ENCODE measurements at regions not wholly inside any gene's neighbourhood (a gene's known extent, or its start where the extent isn't known, plus 50 kb on each side); places are given as distances from the start of the nearest gene placed in this dataset.
A peak's percentile ranks its signal among the peaks of the same experiment; 100 is the strongest.

- Histone ChIP-seq H3K4me3 (ENCODE audit: low read depth, low read length) (no peak overlapping the region), H3K36me3 (ENCODE audit: control insufficient read depth, insufficient read depth, low read length) (no peaks in the 10 kb centered on the region), H3K4me1 (ENCODE audit: control insufficient read depth, insufficient read depth, low read length) (no peaks in the 10 kb centered on the region), H3K9ac (ENCODE audit: low read depth, low read length) (no peak overlapping the region), H3K9me3 (ENCODE audit: control insufficient read depth, insufficient read depth, low read length) (no peaks in the 10 kb centered on the region), H3K27me3 (ENCODE audit: control insufficient read depth, insufficient read depth, low read length) (no peaks in the 10 kb centered on the region)
Measured at GRCh38 chr11:11709447-11710239, 87.8 kb upstream of the GALNT18 start.

- H3K36me3 ChIP-seq (ENCODE audit: control insufficient read depth, insufficient read depth, low read length) = no peaks in the 10 kb centered on the region
- no peak overlapping the region for H3K4me3 ChIP-seq (ENCODE audit: low read depth, low read length)
- no peaks in the 10 kb centered on the region for H3K27me3 ChIP-seq (ENCODE audit: control insufficient read depth, insufficient read depth, low read length)
- no peaks in the 10 kb centered on the region for H3K4me1 ChIP-seq (ENCODE audit: control insufficient read depth, insufficient read depth, low read length)
- no peak overlapping the region for H3K9ac ChIP-seq (ENCODE audit: low read depth, low read length)
- no peaks in the 10 kb centered on the region for H3K9me3 ChIP-seq (ENCODE audit: control insufficient read depth, insufficient read depth, low read length)
Measured at GRCh38 chr11:11708256-11708655, 86.5 kb upstream of the GALNT18 start.

- no peaks in the 10 kb centered on the region for H3K27me3 ChIP-seq (ENCODE audit: control insufficient read depth, insufficient read depth, low read length)
- no peak overlapping the region for H3K9ac ChIP-seq (ENCODE audit: low read depth, low read length)
- H3K4me1 ChIP-seq (ENCODE audit: control insufficient read depth, insufficient read depth, low read length) = no peaks in the 10 kb centered on the region
- no peak overlapping the region for H3K4me3 ChIP-seq (ENCODE audit: low read depth, low read length)
- H3K9me3 ChIP-seq (ENCODE audit: control insufficient read depth, insufficient read depth, low read length) = no peaks in the 10 kb centered on the region
- no peaks in the 10 kb centered on the region for H3K36me3 ChIP-seq (ENCODE audit: control insufficient read depth, insufficient read depth, low read length)
Measured at GRCh38 chr11:11706028-11706427, 84.2 kb upstream of the GALNT18 start.

DNA sequence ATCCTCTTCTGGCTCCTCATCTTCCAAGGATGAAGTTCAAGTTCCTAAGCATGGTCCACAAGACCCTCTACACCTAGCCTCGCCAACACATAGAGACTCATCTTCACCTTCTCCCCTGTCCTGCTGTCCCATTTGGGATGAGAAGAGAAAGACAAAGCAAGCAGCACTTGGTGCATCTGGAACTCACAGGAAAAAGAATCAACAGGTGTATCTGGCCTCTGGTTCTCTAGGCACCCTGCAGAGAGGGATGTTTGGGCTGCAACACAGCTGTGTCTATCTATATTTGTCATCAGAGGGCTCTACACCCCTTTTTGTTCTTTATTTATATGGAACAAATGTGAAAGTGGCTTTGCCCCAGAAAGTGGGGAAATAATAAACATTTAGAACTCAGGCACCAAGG, 82.1 kb upstream of the GALNT18 start:
- no peaks in the 10 kb centered on the region for H3K36me3 ChIP-seq (ENCODE audit: control insufficient read depth, insufficient read depth, low read length)
- H3K4me3 ChIP-seq (ENCODE audit: low read depth, low read length) = no peak overlapping the region
- H3K27me3 ChIP-seq (ENCODE audit: control insufficient read depth, insufficient read depth, low read length) = no peaks in the 10 kb centered on the region
- H3K9me3 ChIP-seq (ENCODE audit: control insufficient read depth, insufficient read depth, low read length) = no peaks in the 10 kb centered on the region
- H3K4me1 ChIP-seq (ENCODE audit: control insufficient read depth, insufficient read depth, low read length) = no peaks in the 10 kb centered on the region
- no peak overlapping the region for H3K9ac ChIP-seq (ENCODE audit: low read depth, low read length)

DNA sequence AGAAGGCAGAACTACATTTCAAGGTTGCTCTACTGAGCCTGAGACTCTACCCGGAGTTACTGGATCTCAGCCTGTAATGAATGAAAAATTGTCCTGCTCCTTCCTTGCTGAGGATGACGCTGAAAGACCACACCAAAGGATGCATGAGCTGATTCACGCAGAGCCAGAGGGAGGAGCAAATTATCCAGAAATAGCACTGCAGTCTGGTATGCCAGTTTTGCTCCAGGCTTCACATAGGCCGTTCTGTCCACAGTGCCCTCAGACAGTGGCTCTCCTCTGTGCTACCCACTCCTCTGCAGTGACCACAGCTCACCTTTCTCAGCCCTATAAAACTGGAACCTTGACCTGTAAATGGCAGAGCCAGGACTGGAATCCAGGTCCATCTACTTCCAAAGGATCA, 79.3 kb upstream of the GALNT18 start:
- no peaks in the 10 kb centered on the region for H3K27me3 ChIP-seq (ENCODE audit: control insufficient read depth, insufficient read depth, low read length)

DNA sequence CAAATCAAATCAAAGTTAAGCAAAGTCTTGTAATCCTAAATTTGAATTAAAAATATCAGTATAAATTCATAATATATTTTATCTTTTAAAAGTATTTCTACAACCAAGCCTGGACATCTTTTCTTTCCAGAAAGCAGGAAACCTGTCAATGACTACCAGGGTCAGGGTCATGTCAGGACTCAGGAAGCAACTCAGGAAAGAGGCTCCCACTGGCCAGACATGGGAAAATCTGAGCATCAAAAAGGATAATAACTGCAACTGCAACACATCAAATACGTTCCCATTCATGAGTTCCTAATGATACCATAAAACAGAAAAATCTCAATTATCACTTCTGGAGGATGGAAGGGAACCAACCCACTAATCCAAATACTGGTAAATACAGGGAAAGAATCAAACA, 76.0 kb upstream of the GALNT18 start:
- Histone ChIP-seq H3K4me1 (ENCODE audit: control insufficient read depth, insufficient read depth, low read length) (no peaks in the 10 kb centered on the region), H3K27me3 (ENCODE audit: control insufficient read depth, insufficient read depth, low read length) (no peaks in the 10 kb centered on the region), H3K4me3 (ENCODE audit: low read depth, low read length) (no peak overlapping the region), H3K9me3 (ENCODE audit: control insufficient read depth, insufficient read depth, low read length) (no peaks in the 10 kb centered on the region), H3K36me3 (ENCODE audit: control insufficient read depth, insufficient read depth, low read length) (no peaks in the 10 kb centered on the region), H3K9ac (ENCODE audit: low read depth, low read length) (no peak overlapping the region)

More for the DNA sequence above, 79.3 kb upstream of the GALNT18 start:
- no peak overlapping the region for H3K4me3 ChIP-seq (ENCODE audit: low read depth, low read length)
- H3K9me3 ChIP-seq (ENCODE audit: control insufficient read depth, insufficient read depth, low read length) = no peaks in the 10 kb centered on the region
- no peaks in the 10 kb centered on the region for H3K36me3 ChIP-seq (ENCODE audit: control insufficient read depth, insufficient read depth, low read length)
- H3K4me1 ChIP-seq (ENCODE audit: control insufficient read depth, insufficient read depth, low read length) = no peaks in the 10 kb centered on the region
- H3K9ac ChIP-seq (ENCODE audit: low read depth, low read length) = no peak overlapping the region

DNA sequence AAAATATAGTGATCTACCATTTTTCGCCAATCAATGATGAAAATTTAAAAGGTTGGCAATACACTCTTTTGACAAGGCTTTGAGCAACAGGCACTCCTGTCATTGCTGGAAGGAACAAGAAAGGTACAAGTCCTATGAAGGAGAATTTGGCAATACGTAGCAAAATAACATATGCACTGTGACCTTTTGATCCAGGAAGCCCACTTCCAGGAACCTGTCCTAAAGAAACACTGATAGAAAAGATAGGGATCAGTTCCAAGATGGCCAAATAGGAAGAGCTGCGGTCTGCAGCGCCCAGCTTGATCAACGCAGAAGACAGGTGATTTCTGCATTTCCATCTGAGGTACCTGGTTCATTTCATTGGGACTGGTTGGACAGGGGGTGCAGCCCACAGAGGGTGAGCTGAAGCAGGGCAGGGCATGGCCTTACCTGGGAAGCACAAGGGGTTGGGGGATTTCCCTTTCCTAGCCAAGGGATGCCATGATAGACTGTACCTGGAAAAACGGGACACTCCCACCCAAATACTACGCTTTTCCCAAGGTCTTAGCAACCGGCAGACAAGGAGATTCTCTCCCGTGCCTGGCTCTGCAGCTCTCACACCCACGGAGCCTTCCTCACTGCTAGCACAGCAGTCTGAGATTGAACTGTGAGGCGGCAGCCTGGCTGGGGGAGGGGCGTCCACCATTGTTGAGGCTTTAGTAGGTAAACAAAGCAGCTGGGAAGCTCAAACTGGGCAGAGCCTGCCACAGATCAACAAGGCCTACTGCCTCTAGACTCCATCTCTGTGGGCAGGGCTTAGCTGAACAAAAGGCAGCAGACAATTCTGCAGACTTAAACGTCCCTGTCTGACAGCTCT, 69.7 kb upstream of the GALNT18 start:
- Histone ChIP-seq H3K27me3 (ENCODE audit: control insufficient read depth, insufficient read depth, low read length) (no peaks in the 10 kb centered on the region), H3K36me3 (ENCODE audit: control insufficient read depth, insufficient read depth, low read length) (no peaks in the 10 kb centered on the region), H3K9ac (ENCODE audit: low read depth, low read length) (peak overlapping the region; percentile 66), H3K9me3 (ENCODE audit: control insufficient read depth, insufficient read depth, low read length) (no peaks in the 10 kb centered on the region), H3K4me1 (ENCODE audit: control insufficient read depth, insufficient read depth, low read length) (peaks cover 10% of the 10 kb centered on the region), H3K4me3 (ENCODE audit: low read depth, low read length) (peak overlapping the region; percentile 10)

DNA sequence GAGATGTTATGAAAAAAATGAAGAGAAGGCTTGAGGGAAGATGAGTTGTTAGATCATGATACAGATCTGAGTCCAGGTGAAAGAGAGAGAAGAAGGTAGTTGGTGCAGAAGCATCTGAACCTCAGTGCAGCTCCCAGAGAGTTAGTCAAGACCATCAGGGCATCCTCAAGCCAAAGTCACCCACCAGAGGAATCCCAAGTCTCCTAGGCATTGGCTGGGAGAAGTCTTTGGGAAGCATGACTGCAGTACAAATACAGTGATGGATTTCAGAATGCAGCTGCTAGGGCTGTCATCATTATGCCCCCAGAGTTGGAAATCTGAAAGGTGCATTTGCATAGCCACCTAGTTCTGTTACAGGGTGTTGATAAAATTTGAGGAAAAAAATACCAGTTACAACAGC, 59.7 kb upstream of the GALNT18 start:
- Histone ChIP-seq H3K27me3 (ENCODE audit: control insufficient read depth, insufficient read depth, low read length) (no peaks in the 10 kb centered on the region), H3K36me3 (ENCODE audit: control insufficient read depth, insufficient read depth, low read length) (no peaks in the 10 kb centered on the region), H3K9ac (ENCODE audit: low read depth, low read length) (no peak overlapping the region), H3K4me1 (ENCODE audit: control insufficient read depth, insufficient read depth, low read length) (no peaks in the 10 kb centered on the region), H3K9me3 (ENCODE audit: control insufficient read depth, insufficient read depth, low read length) (no peaks in the 10 kb centered on the region), H3K4me3 (ENCODE audit: low read depth, low read length) (no peak overlapping the region)

DNA sequence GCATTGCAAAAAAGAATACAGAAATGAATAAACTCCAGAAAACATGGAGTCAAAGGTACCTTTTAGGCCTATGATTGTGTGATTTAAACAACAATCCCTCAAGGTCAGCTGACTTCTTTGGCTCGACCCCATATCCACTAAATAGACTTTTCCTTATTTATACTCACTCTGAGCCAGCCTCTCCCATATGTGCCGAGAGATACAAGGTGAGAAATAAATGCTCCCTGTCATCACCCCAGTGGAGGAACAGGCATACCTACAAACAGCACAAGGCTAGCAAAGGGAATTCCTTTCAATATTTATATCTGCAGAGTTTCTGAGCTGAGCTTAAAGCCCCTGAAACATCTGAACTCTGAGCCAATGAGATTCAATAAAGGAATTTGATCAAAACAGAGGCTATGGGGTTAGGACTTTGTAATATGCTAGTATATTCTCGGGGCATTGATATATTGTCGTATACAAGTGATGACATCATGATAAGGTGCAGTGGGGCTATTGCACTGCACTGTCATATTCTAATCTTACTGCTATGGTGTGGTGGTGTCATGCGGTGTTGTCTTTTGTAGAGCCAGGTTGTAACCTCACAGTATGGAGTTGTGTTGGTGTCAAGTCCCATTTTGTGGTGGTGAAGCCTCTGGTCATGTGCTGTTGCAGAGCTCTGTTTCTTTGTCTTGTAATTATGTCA, 56.0 kb upstream of the GALNT18 start:
- no peak overlapping the region for H3K4me3 ChIP-seq (ENCODE audit: low read depth, low read length)
- H3K36me3 ChIP-seq (ENCODE audit: control insufficient read depth, insufficient read depth, low read length) = no peaks in the 10 kb centered on the region
- H3K4me1 ChIP-seq (ENCODE audit: control insufficient read depth, insufficient read depth, low read length) = no peaks in the 10 kb centered on the region
- H3K27me3 ChIP-seq (ENCODE audit: control insufficient read depth, insufficient read depth, low read length) = no peaks in the 10 kb centered on the region
- no peak overlapping the region for H3K9ac ChIP-seq (ENCODE audit: low read depth, low read length)
- H3K9me3 ChIP-seq (ENCODE audit: control insufficient read depth, insufficient read depth, low read length) = no peaks in the 10 kb centered on the region

- H3K36me3 ChIP-seq (ENCODE audit: control insufficient read depth, insufficient read depth, low read length) = no peaks in the 10 kb centered on the region
- H3K4me1 ChIP-seq (ENCODE audit: control insufficient read depth, insufficient read depth, low read length) = no peaks in the 10 kb centered on the region
- no peak overlapping the region for H3K9ac ChIP-seq (ENCODE audit: low read depth, low read length)
- H3K4me3 ChIP-seq (ENCODE audit: low read depth, low read length) = no peak overlapping the region
- no peaks in the 10 kb centered on the region for H3K9me3 ChIP-seq (ENCODE audit: control insufficient read depth, insufficient read depth, low read length)
- no peaks in the 10 kb centered on the region for H3K27me3 ChIP-seq (ENCODE audit: control insufficient read depth, insufficient read depth, low read length)
Measured at GRCh38 chr11:11675671-11676181, 53.9 kb upstream of the GALNT18 start.

DNA sequence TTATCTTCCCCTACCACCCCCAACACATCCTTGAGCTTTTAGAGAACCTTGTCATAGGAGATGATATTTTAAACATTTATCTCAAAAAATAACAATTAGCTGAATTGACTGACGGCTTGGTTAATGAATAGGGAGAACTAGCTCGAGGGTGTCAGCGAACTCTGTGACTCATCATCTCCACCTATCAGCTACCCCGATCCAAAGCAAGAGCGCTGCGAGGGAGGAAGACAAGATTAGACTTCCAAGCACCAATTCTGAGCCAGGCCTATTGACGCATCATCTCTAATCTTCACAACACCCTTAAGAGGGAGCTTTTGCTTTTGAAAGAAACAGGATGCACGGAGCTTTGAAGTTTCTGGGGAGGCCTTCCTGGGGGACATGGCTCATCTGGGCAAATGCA, 51.0 kb upstream of the GALNT18 start:
- H3K27me3 ChIP-seq (ENCODE audit: control insufficient read depth, insufficient read depth, low read length) = no peaks in the 10 kb centered on the region
- no peak overlapping the region for H3K4me3 ChIP-seq (ENCODE audit: low read depth, low read length)
- no peaks in the 10 kb centered on the region for H3K36me3 ChIP-seq (ENCODE audit: control insufficient read depth, insufficient read depth, low read length)
- H3K4me1 ChIP-seq (ENCODE audit: control insufficient read depth, insufficient read depth, low read length) = no peaks in the 10 kb centered on the region
- no peaks in the 10 kb centered on the region for H3K9me3 ChIP-seq (ENCODE audit: control insufficient read depth, insufficient read depth, low read length)
- H3K9ac ChIP-seq (ENCODE audit: low read depth, low read length) = no peak overlapping the region

All from iPS-15b (cell line).